ENCODE measurements at regions not wholly inside any gene's neighbourhood (a gene's known extent, or its start where the extent isn't known, plus 50 kb on each side); places are given as distances from the start of the nearest gene placed in this dataset.

GRCh38 chr1:82141390-82141789 is 340.7 kb downstream of the ADGRL2 start:
- TF ChIP-seq CTCF (IDR thresholded peaks at IDR 0.05), result no peak
- no peak for TF ChIP-seq POLR2A (IDR thresholded peaks at IDR 0.05)
- TF ChIP-seq POLR2AphosphoS5 (IDR thresholded peaks at IDR 0.05), result no peak

Data from upper lobe of left lung (tissue), 4 donors.